Femur (tissue), 1 donor: ENCODE measurements at regions not wholly inside any gene's neighbourhood (a gene's known extent, or its start where the extent isn't known, plus 50 kb on each side); places are given as distances from the start of the nearest gene placed in this dataset.

ENCODE experiments used
- DNase-seq: peaks from one replicate; pipeline ENCODE4 v3.0.0-alpha.2; 2017

DNA sequence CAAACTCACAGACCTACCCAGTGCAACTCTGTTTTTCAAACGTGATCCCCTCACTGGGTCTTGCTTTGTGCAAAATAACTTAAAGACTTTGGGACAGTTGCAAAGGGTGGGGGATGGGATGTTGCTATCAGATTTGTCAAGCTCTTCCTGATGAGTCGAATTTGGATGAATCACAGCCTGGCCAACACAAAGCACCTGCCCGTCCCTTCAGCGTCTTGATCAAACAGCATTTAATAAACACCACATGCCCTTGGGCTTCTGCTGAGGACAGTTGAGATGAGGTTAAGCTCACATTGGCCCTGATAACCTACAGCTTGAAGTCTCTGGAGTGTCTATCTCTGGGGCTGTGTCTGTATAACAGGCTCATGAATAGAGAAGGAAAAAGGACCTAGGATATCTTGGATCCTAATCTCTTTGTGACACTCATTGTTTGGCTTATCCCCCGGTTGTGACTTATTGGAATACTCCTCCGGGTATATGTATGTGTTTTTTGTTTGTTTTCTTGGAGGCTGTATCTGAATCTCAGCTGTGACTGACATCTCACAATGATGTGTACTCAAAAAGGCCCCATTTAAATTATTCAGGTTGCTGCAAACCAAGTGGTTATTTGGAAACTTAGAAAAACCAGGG lies 132.6 kb upstream of the NAMPT start:
- DNase-seq = no peak

DNA sequence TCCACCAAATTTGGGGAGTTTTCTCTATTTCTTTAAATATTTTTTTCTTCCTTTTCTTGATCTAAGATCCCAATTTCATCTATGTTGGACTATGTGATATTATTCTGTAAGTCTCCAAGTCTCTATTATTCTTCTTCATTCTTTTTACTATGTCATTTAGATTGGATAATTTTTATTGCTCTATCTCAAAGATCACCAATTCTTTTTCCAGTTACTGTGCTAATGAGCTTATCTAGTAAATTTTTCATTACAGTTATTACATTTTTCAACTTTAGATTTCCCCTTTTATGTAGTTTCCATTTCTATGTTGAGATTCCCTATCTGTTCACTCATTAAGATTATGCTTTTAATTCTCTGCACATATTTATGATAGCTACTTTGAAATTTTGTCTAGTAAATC lies 131.6 kb upstream of the NAMPT start:
- DNase-seq = no peak

DNA sequence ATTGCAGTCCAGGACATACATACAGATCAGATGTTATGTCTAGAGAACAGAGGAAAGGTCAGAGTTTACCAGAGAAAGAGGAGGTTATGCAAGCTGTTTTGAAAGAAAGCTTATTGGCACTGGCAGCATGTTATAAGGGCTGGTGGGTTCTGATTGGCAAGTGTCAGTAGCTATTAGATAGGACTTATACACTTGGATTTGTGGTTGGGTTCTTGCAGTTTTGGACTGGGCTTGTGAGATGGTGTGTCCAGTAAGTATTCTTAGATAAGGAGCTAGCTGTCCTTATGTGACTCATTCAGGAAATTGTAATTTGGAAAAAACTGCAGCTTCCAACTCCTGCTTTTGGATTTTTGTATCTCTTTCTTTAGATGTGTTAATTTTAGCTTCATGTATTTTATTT lies 130.7 kb upstream of the NAMPT start:
- DNase-seq = no peak

DNA sequence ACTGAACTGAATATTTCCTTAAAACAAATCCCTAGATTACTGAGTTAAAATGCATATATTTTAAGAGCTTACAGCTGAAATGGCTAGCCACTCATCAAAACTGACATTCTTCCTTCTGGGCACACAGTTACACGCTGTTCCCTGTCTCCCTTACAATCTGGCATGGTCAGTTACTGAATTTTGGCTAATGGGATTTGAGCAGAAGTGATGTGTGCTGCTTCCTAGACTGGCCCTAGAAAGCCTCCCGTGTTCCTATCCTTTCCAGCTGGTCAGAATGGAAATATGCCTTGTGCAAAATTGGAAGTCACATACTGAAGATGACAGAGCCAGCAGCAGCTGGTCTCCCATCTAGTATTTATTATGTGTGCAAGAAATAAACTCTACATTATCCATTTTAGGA lies 128.7 kb upstream of the NAMPT start:
- DNase-seq = no peak

DNA sequence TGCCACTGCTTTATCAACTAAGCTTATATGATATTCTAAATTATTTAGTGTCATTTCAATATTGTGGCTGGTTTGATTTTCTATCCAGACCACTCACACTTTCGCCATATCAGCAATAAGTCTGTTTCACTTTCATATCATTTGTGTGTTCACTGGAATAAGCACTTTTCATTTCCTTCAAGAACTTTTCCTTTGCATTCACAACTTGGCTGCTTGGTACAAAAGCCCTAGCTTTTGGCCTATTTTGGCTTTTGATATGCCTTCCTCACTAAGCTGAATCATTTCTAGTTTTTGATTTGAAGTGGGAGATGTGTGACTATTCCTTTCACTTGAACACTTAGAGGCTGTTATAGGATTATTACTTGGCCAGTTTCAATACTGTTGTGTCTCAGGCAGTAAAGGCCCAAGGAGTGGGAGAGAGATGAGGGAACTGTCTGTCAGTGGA lies 120.9 kb upstream of the NAMPT start:
- DNase-seq = no peak

DNA sequence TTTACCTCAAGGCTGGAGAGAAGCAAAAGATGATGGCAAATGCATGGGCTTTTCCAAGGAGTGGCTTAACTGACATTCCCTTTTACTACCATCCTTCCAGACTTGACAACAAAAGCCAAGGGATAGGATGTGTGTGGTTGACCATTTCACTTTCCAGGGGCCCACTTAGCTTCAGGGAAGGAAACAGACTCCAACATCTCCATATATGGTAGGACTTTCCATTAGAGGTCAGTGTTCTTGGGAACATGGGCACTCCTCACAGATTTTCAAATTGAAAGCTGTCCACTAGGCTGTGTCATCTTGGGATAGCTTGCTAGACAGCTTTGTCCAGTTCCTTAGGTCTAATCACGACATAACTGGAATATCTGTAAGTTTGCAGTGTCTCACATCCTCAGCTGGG lies 118.1 kb upstream of the NAMPT start:
- no peak for DNase-seq

DNA sequence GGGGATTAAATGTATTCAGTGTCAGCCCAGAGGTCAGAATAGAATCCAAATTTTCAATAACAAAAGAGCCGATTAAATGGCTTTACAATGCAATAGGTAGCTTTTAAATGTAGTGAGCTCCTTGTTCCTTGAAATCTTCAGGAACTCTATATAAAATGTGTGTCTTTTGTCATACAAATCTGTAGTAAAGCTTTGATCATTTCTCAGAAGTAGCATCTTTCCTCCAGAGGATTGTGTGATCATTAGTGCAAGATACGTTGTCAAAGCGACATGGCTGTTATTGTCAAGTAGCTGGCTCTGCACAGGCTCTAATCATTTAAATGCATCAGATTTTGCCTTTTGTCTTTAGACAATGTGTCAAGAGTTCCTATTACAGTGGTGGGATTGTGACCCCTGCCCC lies 116.1 kb upstream of the NAMPT start:
- no peak for DNase-seq

DNA sequence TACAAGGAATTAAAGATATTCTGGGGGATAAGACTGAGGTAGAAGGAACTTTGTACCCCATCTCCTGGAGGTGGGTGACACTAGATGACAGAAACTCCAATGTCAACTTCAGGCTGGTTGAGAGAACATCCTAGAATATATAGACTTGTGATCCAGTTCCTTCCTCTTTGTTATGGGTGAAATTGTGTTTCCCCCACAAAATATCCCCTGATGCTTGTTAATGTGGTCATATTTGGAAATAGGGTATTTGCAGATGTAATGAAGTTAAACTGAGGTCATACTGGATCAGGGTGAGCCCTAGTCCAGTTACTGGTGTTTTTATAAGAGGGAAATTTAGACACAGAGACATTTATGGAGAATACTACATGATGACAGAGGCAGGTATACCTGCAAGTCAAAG lies 114.0 kb upstream of the NAMPT start:
- no peak for DNase-seq

DNA sequence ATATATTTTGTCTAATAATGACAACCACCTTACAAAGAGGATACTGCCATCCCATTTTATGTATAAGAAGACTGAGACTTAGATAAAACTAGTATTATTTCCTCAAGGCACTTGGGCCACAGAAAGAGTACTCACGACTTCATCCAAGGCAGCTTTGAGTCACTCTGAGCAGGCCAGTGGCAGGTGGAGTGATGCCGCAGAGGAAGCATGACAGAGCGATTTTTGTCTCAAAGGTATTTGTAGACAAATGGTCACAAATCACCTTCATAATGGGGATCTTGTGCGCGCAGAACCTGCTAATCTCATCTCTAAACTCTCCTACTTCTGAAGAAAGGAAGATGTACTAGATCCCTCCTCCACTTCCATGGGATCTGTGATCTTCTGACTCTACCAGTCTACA lies 113.2 kb upstream of the NAMPT start:
- DNase-seq = no peak

DNA sequence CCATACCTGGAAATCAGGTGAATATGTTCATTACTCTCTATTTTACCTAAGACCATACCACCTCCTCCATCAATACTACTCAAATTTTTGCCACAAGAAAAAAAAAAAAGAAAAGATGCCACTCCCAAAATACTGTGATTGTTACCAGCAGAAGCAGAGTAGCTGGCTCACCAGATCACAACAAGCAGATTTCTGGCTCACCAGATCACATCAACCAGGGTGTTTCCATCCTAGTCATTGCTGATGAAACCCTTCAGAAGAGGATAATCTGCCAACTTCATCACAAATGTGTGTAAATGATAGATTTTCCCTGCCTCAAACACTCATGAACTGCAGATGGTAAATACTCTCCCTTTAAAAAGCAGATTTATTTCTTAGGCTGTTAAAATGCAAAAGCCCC lies 109.7 kb upstream of the NAMPT start:
- no peak for DNase-seq

DNA sequence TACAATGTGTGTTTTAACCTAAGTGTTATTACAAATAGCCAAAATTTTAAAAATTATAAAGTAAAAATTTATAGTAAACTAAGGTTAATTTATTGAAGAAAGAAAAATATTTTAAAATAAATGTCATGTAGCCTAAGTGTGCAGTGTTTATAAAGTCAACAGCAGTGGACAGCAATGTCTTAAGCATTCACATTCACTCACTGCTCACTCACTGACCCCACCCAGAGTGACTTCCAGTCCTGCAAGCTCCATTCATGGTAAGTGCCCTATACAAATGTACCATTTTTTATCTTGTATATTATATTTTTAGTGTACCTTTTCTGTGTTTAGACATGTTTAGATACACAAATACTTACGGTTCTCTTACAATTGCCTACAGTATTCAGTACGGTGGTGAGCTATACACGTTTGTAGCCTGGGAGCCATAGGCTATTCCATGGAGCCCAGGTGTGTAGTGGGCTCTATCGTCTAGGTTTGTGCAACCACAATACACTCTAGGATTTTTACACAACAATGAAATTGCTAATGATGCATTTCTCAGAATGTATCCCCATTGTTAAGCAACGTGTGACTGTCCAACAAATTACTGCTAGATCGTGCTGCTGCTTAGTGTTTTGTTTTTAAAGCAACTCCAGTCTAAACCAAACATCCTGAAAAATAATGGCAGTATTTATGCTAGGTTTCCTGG lies 108.9 kb upstream of the NAMPT start:
- DNase-seq = no peak

DNA sequence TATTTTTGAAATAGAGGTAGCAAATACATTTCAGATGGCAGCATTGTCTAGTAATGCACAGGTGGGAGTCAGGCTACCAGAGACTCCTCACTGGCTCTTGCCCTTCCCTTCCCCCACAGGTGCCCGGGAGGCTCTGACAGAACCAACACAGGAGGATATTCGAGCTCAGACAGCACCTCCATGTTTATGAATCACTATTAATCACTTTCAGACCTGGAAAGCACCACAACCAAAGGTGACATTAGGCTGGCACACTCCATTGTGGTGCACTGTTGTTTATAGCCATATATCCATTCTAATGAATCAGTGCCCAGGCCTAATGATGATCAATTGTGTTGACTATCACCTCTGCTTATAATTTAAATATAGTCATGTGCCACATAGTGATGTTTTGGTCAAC lies 107.8 kb upstream of the NAMPT start:
- no peak for DNase-seq

DNA sequence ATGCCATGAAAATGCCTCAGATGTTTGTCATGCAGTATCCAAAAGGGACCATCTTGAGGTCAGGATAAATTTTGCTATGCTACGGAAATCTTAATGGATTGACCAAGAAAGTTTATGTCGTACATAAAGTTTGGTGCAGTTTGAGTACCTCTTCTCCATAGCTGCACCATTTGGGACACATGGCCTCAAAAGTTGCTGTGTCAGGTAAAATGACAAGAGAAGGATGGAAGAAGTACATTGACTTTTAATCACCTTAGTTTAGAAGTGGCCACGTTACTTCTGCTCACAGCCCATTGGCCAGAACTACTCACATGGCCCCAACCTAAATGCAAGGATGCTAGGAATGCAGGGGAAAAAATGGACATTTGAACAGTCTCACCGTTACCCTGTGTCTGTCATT lies 107.4 kb upstream of the NAMPT start:
- DNase-seq = no peak

DNA sequence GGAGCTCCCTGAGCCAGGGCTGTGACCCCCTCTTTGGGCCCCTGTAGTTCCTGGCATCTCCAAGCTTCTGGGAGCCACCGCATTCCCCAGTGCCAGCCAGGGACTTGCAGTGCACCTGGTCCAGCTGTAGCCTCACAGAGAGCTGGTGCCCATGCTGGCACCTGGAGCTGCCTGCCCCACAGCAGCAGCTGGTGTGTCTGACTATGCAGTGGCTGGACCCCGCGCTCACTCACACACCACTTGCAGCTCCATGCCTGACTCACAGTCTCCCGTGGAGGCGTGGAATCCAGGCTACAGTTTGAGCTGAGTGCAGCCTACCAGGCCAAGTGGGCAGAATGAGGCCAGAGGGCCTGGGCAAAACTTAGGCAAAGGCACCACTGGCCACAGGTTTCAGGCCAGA lies 102.2 kb upstream of the NAMPT start:
- DNase-seq = no peak

DNA sequence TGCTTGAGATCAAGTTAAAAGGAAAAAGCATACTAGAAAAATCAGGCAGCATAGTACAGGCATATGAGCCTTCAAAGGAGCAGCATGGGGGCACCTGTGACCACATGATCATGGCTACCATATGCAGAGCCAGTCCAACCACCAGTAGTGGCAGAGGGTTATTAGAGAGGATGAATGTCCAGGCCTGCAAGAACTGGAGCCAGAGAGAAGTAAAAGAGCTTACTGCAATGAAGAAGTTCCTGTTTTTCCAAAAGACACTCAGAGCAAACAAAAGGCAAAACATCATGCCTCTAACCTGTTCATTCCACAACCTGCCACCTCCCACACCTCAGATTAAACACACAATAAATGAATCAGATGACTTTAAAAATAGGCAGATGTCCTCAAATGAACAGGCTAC lies 99.6 kb upstream of the NAMPT start:
- DNase-seq = no peak

DNA sequence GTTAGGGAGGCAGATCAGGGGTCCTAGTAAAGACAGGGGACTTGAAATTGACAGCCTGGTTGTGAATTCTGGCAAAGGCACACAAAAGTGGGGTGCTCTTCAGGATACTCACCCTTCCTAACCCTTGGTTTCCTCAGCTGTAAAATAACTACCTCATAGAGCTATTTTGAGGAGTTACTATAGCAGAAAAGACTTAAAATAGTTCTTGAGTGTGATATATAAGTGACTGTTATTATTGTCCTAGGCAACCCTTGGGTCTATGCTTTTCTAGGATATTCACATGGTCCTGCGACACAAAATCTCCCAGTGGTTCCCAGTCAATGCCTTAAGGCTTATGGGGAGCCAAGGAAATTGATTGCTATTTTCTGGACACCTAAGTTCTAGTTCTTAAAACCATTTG lies 98.1 kb upstream of the NAMPT start:
- no peak for DNase-seq

DNA sequence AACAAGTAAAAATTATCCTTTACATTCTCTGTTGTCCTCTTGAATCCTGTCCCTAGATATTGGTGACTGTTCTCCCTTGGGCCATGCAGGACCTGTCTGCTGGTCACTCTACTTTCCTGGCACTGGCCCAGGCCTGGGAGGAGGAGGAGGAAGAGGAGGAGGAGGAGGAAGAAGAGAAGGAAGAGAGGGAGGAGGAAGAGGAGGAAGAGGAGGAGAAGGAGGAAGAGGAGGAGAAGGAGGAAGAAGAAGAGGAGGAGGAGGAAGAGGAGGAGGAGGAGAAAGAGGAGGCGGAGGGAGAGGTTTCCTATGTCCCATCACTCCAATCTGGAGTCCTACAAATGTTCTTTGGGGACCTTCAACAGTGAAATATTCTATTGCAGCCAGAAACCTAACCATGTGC lies 97.3 kb upstream of the NAMPT start:
- no peak for DNase-seq

DNA sequence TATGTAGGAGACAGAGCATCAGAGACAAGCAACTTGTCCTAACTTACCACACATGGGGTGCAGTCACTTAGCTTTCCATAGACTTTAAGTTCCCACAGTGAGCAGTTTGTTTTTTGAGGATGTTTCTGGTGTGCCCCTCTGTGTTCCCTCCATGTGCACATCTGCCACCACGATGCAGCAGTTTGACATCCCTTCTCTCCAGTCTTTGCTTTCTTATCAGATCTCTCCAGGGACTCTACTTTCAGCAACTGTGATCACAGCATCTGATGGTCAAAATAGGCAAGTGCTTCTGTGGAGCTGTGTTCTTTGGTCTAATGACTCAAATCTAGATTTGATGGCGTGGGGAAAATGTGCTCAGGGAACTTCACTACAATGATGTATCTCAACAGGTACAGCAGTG lies 96.5 kb upstream of the NAMPT start:
- no peak for DNase-seq

DNA sequence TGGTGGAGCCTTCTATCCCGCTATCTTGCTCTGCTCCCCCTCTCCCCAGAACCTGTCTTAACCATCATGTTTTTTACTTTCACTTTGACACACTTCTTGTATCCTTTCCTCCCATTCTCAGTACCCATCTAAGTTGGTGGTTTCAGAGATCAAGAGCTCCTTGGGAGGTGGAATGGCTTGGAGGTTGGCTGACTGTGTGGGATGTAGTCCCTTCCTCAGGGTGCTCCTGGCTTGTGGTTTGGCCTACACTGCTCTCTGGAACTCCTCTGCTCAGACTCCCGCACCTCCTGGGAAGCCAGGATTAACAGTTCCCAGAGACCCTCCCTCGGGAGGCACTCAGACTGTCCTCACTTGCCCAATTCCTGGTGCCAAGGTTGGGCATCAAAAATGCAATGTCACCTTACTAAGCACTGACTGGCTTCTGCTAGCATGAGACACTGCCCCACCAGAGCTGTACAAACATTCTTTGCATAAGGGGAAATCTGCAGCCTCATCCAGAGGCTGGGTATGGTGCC lies 93.1 kb upstream of the NAMPT start:
- no peak for DNase-seq

DNA sequence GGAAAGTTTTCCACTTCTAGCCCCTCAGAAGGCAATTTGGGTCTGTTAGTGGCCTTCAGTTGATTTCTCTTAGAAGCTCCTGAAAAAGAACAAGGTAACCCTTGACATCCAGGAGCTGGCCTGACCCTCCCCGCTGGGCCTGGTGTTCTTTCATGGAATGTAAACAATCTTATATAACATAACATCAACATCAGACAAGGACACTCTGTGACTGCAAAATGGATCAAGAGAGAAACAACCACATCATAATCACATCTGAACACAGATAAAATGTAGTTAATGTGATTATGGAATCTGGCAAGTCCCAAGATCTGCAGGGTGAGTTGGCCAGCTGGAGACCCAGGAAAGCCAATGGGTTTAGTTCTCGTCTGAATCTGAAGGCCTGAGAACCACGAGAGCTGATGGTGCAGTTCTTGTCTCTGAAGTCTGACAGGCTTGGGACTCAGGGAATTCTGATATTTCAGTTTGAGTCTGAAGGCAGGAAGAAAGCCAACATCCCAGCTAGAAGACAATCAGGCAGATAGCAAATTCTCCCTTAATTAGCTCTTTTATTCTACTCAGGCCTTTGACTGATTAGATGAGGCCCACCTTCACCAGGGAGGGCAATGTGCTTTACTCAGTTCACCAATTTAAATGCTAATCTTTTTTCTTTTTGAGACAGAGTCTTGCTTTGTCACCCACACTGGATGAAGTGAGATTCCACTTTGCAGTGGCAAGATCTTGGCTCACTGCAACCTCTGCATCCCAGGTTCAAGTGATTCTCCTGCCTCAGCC lies 91.4 kb upstream of the NAMPT start:
- no peak for DNase-seq

DNA sequence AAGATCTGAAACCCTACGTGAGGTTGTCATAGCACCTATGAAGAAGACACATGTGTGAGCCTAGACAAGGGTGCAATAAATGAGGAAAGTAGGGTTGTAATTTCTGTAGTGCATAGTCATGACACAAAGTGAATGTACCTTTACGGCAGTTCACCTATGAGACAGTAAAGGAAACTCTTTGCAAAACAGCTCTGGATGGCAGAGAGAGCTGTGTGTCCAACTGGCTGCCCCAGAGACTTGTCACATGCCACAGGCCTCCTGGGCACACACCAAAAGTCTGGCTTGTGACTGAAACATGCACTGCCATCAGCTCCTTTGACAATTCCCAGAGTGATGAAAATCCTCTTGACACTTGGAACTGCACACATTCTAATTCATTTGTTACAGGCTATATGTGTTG lies 90.7 kb upstream of the NAMPT start:
- no peak for DNase-seq

DNA sequence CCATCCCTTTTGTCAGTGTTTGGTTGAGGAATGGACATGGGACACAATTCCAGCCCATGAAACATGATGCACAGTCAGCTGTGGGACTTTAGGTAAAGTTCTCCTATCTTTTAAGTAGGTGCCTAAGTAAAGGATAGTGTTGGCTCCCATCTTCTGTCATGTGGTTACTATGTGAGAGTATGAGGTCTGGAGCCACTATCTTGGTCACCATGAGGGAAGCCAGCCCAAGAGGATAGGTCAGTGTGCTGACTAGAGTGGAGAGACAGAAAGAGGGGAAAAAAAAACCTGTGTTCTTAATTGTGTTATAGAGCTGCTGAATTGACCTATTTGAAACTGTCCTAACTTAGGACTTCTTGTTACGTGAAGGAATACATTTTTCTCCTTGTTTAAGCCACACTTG lies 89.7 kb upstream of the NAMPT start:
- DNase-seq = no peak

DNA sequence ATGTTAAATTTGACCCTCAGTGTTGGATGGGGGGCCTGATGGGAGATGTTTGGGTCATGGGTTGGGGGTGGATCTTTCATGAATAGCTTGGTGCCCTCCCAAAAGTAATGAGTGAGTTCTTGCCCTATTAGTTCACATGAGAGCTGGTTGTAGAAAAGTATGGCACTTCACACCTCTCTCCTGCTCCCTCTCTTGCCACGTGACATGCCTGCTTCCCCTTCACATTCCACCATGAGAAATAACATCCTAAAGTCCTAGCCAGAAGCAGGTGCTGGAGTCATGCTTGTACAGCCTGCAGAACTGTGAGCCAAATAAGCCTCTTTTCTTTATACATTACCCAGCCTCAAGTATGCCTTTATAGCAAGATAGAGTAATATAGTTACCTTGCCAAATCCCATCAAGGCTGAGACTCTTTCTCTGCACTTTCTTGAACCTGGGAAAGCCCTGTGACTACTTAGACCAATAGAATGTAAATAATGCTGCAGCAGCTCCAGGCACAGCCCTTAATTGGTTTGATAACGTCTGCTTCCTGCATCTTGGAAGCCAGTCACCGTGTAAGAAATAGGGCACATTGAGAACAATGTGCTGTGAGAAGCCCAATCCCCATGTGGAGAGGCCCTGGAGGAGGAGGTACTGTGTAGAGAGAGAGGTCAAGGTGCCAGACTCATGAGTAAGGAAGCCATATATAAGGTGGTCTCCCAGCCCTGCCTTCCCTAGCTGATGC lies 88.0 kb upstream of the NAMPT start:
- DNase-seq = no peak
